ENCODE measurements at regions not wholly inside any gene's neighbourhood (a gene's known extent, or its start where the extent isn't known, plus 50 kb on each side); places are given as distances from the start of the nearest gene placed in this dataset.

DNA sequence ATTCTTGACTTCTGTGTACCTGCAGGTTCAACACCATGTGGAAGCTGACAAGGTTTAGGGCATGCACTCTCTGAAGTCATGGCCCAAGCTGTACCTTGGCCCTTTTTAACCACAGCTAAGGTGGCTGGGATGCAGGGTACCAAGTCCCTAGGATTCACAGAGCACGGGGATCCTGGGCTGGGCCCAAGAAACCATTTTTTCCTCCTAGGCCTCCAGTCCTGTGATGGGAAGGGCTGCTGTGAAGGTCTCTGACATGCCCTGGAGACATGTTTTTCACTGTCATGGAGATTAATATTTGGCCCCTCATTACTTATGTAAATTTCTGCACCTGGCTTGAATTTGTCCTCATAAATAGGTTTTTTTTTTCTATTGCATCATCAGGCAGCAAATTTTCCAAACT, 937.5 kb upstream of the ROBO1 start:
- Histone ChIP-seq H3K27me3 (ENCODE audit: control insufficient read depth, insufficient read depth, low read length) (no peaks in the 10 kb centered on the region), H3K4me1 (ENCODE audit: control insufficient read depth, insufficient read depth, low read length, poor library complexity, severe bottlenecking) (no peaks in the 10 kb centered on the region), H3K27ac (ENCODE audit: insufficient read depth, low read length, poor library complexity, severe bottlenecking) (no peak overlapping the region), H3K9me3 (ENCODE audit: control insufficient read depth in 2 of 2, low read length in 2 of 2) (peaks cover 2 to 10% of the 10 kb centered on the region in 2 experiments), H3K36me3 (ENCODE audit: control insufficient read depth, insufficient read depth, low read length) (no peaks in the 10 kb centered on the region), H3K4me3 (ENCODE audit: low read depth, low read length) (no peak overlapping the region)
- Mint-ChIP-seq H3K4me3 (no peak overlapping the region), H3K27me3 (no peaks in the 10 kb centered on the region), H3K4me1 (no peaks in the 10 kb centered on the region), H3K27ac (no peak overlapping the region), H3K9me3 (peaks cover 0 to 33% (median 4%) of the 10 kb centered on the region in 7 donors), H3K36me3 (no peaks in the 10 kb centered on the region)
- ATAC-seq (ENCODE audit: low read depth in 2 of 2) (no peak), DNase-seq (no peak)

DNA sequence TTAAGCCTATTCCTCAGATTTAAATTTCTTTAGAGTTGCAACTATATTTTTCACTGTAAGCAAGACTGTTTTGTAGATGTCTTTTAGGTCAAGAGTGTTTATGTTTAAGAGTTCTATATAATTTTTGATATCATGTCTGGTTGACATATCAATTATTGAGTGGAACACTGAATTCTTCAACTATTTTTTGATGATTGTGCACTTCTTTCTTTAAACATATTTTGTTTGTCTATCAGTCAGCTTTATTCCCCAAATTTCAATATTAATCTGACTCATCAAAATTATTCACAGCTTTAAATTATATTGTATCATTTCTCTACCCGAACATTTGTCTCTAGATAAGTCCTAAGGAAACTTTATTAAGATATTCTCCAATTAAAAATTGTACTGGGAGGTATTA, 933.6 kb upstream of the ROBO1 start:
- H3K4me3 ChIP-seq (ENCODE audit: low read depth, low read length): no peak overlapping the region
- Mint-ChIP-seq H3K4me3 (no peak overlapping the region), H3K36me3 (no peaks in the 10 kb centered on the region), H3K27me3 (no peaks in the 10 kb centered on the region), H3K27ac (no peak overlapping the region), H3K9me3 (peaks cover 0 to 33% (median 5%) of the 10 kb centered on the region in 7 donors), H3K4me1 (no peaks in the 10 kb centered on the region)
- ATAC-seq (ENCODE audit: low read depth in 2 of 2) (no peak), DNase-seq (no peak)
- no peak overlapping the region for H3K27ac ChIP-seq (ENCODE audit: insufficient read depth, low read length, poor library complexity, severe bottlenecking)
- peaks cover 4 to 8% of the 10 kb centered on the region in 2 experiments for H3K9me3 ChIP-seq (ENCODE audit: control insufficient read depth in 2 of 2, low read length in 2 of 2)
- H3K27me3 ChIP-seq (ENCODE audit: control insufficient read depth, insufficient read depth, low read length): no peaks in the 10 kb centered on the region
- no peaks in the 10 kb centered on the region for H3K4me1 ChIP-seq (ENCODE audit: control insufficient read depth, insufficient read depth, low read length, poor library complexity, severe bottlenecking)
- no peaks in the 10 kb centered on the region for H3K36me3 ChIP-seq (ENCODE audit: control insufficient read depth, insufficient read depth, low read length)

DNA sequence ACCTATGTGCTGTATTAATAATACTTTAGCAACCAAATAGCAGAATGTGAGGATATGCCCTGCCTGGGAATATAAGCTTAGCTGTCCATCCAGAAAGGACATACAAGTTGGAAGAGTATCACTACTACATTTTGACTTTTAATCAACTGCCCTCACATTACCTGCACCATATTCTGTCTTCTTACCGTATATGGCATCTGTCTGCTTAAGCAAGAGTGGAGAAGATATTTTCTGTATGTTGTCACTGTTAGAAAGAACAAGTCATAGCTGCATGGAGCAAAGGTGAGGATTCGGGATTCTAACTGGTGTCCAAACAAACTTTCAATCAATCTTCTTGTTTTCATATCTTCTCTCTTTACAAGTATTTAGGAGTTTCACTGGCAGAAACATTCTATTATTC, 929.5 kb upstream of the ROBO1 start:
- ATAC-seq (ENCODE audit: low read depth in 2 of 2) (no peak), DNase-seq (no peak)
- Histone ChIP-seq H3K4me3 (ENCODE audit: low read depth, low read length) (no peak overlapping the region), H3K27ac (ENCODE audit: insufficient read depth, low read length, poor library complexity, severe bottlenecking) (no peak overlapping the region), H3K9me3 (ENCODE audit: control insufficient read depth in 2 of 2, low read length in 2 of 2) (peaks cover 0 to 4% of the 10 kb centered on the region in 2 experiments), H3K27me3 (ENCODE audit: control insufficient read depth, insufficient read depth, low read length) (no peaks in the 10 kb centered on the region), H3K36me3 (ENCODE audit: control insufficient read depth, insufficient read depth, low read length) (no peaks in the 10 kb centered on the region), H3K4me1 (ENCODE audit: control insufficient read depth, insufficient read depth, low read length, poor library complexity, severe bottlenecking) (no peaks in the 10 kb centered on the region)
- Mint-ChIP-seq H3K4me3 (no peak overlapping the region), H3K36me3 (no peaks in the 10 kb centered on the region), H3K9me3 (peaks cover 2 to 16% (median 4%) of the 10 kb centered on the region in 7 donors), H3K27me3 (no peaks in the 10 kb centered on the region), H3K4me1 (no peaks in the 10 kb centered on the region), H3K27ac (no peak overlapping the region)

DNA sequence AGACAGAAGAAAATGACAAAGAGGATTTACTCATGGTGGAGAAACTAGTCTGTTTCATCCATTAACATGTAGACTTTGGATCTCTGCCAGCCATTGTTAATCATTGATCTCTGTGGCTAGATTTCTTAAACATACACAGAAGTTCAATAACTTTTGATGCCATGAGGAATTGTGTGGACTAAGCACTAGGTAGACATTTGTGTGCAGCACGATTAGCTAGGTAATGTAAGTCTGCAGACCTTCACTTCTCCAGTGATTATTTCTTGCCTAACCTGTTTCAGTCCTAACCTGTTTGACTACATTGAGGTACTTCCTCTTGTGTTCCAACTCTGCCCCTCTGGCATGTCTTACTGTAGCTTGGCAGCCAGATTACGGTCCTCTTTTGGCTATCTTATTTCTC, 928.5 kb upstream of the ROBO1 start:
- Mint-ChIP-seq H3K27me3 (no peaks in the 10 kb centered on the region), H3K9me3 (peaks cover 3 to 17% (median 5%) of the 10 kb centered on the region in 7 donors), H3K36me3 (no peaks in the 10 kb centered on the region), H3K4me1 (no peaks in the 10 kb centered on the region), H3K27ac (no peak overlapping the region), H3K4me3 (no peak overlapping the region)
- no peaks in the 10 kb centered on the region for H3K27me3 ChIP-seq (ENCODE audit: control insufficient read depth, insufficient read depth, low read length)
- no peaks in the 10 kb centered on the region for H3K4me1 ChIP-seq (ENCODE audit: control insufficient read depth, insufficient read depth, low read length, poor library complexity, severe bottlenecking)
- DNase-seq (no peak), ATAC-seq (ENCODE audit: low read depth in 2 of 2) (no peak)
- H3K36me3 ChIP-seq (ENCODE audit: control insufficient read depth, insufficient read depth, low read length): no peaks in the 10 kb centered on the region
- H3K4me3 ChIP-seq (ENCODE audit: low read depth, low read length): no peak overlapping the region
- no peak overlapping the region for H3K27ac ChIP-seq (ENCODE audit: insufficient read depth, low read length, poor library complexity, severe bottlenecking)
- H3K9me3 ChIP-seq (ENCODE audit: control insufficient read depth in 2 of 2, low read length in 2 of 2): peaks cover 0 to 4% of the 10 kb centered on the region in 2 experiments

DNA sequence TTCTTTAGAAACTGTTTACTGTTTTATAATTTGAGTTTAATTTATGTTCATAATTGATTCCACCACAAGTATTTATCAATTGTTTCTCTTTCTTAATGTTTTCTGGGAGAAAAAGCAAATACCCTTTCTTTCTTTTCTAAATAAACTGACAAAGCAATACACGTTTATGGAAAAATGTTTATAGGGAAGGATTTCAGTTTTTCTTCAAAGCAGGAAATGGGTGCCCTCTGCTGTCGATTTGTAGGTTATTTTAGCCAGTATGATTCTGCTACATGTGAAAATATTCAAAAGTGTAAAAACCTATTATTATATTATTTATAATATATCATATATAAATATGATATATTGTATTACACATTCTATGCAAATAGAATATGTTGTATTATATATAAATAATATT, 921.0 kb upstream of the ROBO1 start:
- Mint-ChIP-seq H3K27me3 (no peaks in the 10 kb centered on the region), H3K4me3 (no peak overlapping the region), H3K9me3 (peaks cover 0 to 12% (median 2%) of the 10 kb centered on the region in 7 donors), H3K4me1 (no peaks in the 10 kb centered on the region), H3K27ac (no peak overlapping the region), H3K36me3 (no peaks in the 10 kb centered on the region)
- ATAC-seq (ENCODE audit: low read depth in 2 of 2) (no peak), DNase-seq (no peak)
- Histone ChIP-seq H3K9me3 (ENCODE audit: control insufficient read depth in 2 of 2, low read length in 2 of 2) (no peaks in the 10 kb centered on the region), H3K27ac (ENCODE audit: insufficient read depth, low read length, poor library complexity, severe bottlenecking) (no peak overlapping the region), H3K36me3 (ENCODE audit: control insufficient read depth, insufficient read depth, low read length) (no peaks in the 10 kb centered on the region), H3K4me1 (ENCODE audit: control insufficient read depth, insufficient read depth, low read length, poor library complexity, severe bottlenecking) (no peaks in the 10 kb centered on the region), H3K27me3 (ENCODE audit: control insufficient read depth, insufficient read depth, low read length) (no peaks in the 10 kb centered on the region), H3K4me3 (ENCODE audit: low read depth, low read length) (no peak overlapping the region)

DNA sequence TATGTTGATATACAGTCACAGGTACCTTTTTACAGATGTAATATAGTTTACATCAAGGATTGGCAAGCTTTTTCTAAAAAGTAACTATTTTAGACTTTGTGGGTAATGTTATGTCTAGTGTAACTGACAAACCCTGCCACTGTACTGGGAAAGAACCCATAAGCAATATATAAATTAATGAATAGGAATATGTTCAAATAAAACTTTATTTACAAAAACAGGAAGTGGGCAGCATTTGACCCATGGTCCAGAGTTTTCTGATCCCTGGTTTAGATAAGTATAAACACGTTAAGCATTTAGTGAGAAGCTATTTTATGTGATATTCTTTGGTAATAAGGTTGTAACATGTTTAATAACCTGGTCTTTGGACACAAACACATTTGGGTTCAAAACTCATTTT, 915.2 kb upstream of the ROBO1 start:
- no peaks in the 10 kb centered on the region for H3K36me3 ChIP-seq (ENCODE audit: control insufficient read depth, insufficient read depth, low read length)
- Mint-ChIP-seq H3K27me3 (no peaks in the 10 kb centered on the region), H3K4me3 (no peak overlapping the region), H3K27ac (no peak overlapping the region), H3K36me3 (no peaks in the 10 kb centered on the region), H3K4me1 (no peaks in the 10 kb centered on the region), H3K9me3 (peaks cover 0 to 14% (median 4%) of the 10 kb centered on the region in 7 donors)
- H3K4me3 ChIP-seq (ENCODE audit: low read depth, low read length): no peak overlapping the region
- DNase-seq (no peak), ATAC-seq (ENCODE audit: low read depth in 2 of 2) (no peak)
- peaks cover 0 to 5% of the 10 kb centered on the region in 2 experiments for H3K9me3 ChIP-seq (ENCODE audit: control insufficient read depth in 2 of 2, low read length in 2 of 2)
- no peaks in the 10 kb centered on the region for H3K4me1 ChIP-seq (ENCODE audit: control insufficient read depth, insufficient read depth, low read length, poor library complexity, severe bottlenecking)
- H3K27me3 ChIP-seq (ENCODE audit: control insufficient read depth, insufficient read depth, low read length): no peaks in the 10 kb centered on the region
- H3K27ac ChIP-seq (ENCODE audit: insufficient read depth, low read length, poor library complexity, severe bottlenecking): no peak overlapping the region

DNA sequence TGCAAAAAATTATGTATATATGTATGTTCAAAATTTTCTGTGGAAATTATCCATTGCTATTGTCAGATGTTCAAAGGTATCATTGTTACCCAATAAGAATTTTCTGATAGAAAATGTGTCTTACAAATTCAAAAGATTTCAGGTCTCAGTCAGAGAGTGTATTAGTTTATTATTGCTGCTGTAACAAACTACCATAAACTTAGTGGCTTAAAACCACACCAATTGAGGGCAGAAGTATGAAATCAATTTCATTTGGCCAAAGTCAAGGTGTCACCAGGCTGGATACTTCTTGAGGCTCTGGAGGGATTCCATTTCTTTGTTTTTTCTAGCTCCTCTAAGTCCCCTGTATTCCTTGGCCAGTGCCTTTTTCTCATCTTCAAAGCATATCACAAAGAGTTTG, 914.4 kb upstream of the ROBO1 start:
- Histone ChIP-seq H3K4me1 (ENCODE audit: control insufficient read depth, insufficient read depth, low read length, poor library complexity, severe bottlenecking) (no peaks in the 10 kb centered on the region), H3K36me3 (ENCODE audit: control insufficient read depth, insufficient read depth, low read length) (no peaks in the 10 kb centered on the region), H3K27me3 (ENCODE audit: control insufficient read depth, insufficient read depth, low read length) (no peaks in the 10 kb centered on the region), H3K27ac (ENCODE audit: insufficient read depth, low read length, poor library complexity, severe bottlenecking) (no peak overlapping the region), H3K9me3 (ENCODE audit: control insufficient read depth in 2 of 2, low read length in 2 of 2) (peaks cover 0 to 8% of the 10 kb centered on the region in 2 experiments), H3K4me3 (ENCODE audit: low read depth, low read length) (no peak overlapping the region)
- ATAC-seq (ENCODE audit: low read depth in 2 of 2) (no peak), DNase-seq (no peak)
- Mint-ChIP-seq H3K9me3 (peaks cover 0 to 19% (median 7%) of the 10 kb centered on the region in 7 donors), H3K4me1 (no peaks in the 10 kb centered on the region), H3K27ac (no peak overlapping the region), H3K36me3 (no peaks in the 10 kb centered on the region), H3K27me3 (no peaks in the 10 kb centered on the region), H3K4me3 (no peak overlapping the region)

DNA sequence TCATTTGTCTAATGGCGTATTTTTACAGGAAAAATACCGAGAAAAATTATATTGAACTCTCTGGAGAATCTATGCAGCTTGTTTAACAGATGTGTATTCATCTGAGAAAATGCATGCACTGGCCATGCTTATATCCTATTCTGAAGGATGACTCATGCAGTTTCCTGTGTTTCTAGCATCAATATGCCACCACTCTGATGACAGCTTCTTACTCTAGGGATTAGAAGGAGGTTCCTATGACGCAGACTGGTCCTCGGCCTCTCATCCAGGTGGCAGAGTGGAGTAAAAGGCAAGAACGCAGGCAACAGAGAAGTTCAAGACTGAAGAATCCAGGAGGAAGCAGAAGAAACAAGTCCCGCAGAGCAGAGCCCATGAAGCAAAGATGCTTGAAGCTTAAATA, 910.0 kb upstream of the ROBO1 start:
- Histone ChIP-seq H3K4me1 (ENCODE audit: control insufficient read depth, insufficient read depth, low read length, poor library complexity, severe bottlenecking) (no peaks in the 10 kb centered on the region), H3K4me3 (ENCODE audit: low read depth, low read length) (no peak overlapping the region), H3K9me3 (ENCODE audit: control insufficient read depth in 2 of 2, low read length in 2 of 2) (peaks cover 0 to 8% of the 10 kb centered on the region in 2 experiments), H3K36me3 (ENCODE audit: control insufficient read depth, insufficient read depth, low read length) (no peaks in the 10 kb centered on the region), H3K27ac (ENCODE audit: insufficient read depth, low read length, poor library complexity, severe bottlenecking) (no peak overlapping the region), H3K27me3 (ENCODE audit: control insufficient read depth, insufficient read depth, low read length) (no peaks in the 10 kb centered on the region)
- peaks cover 0 to 30% (median 5%) of the 10 kb centered on the region in 7 donors for H3K9me3 Mint-ChIP-seq
- ATAC-seq (ENCODE audit: low read depth in 2 of 2) (no peak), DNase-seq (no peak)
- no peak overlapping the region for H3K4me3 Mint-ChIP-seq
- no peak overlapping the region for H3K27ac Mint-ChIP-seq
- H3K4me1 Mint-ChIP-seq: no peaks in the 10 kb centered on the region
- H3K36me3 Mint-ChIP-seq: no peaks in the 10 kb centered on the region
- no peaks in the 10 kb centered on the region for H3K27me3 Mint-ChIP-seq
